PC-9 (cell line): ENCODE measurements at regions not wholly inside any gene's neighbourhood (a gene's known extent, or its start where the extent isn't known, plus 50 kb on each side); places are given as distances from the start of the nearest gene placed in this dataset.

Experiments used
- BruUV-seq: library from RNA; stranded (reverse); fragments of 400-500 nt; replicated peaks from 2 replicates; lab custom pipeline; 2021; lab: Mats Ljungman, UMichigan
- CTCF ChIA-PET: fragments of 300-600 bp; sonication (Branson Sonifier 250); formaldehyde crosslinking; loops from one replicate; lab custom pipeline; 2022; ENCODE audit warnings: antibody characterized with exemption; lab: Charles Lee
- POLR2A ChIA-PET: fragments of 300-600 bp; sonication (Branson Sonifier 250); formaldehyde crosslinking; loops from one replicate; lab custom pipeline; 2022; ENCODE audit warnings: antibody characterized with exemption; ENCODE audit not compliant: unreplicated experiment; lab: Charles Lee
- DNase-seq, 2 experiments: peaks; one replicate each; pipeline versions ENCODE4 v3.0.0 to v3.0.0-alpha.2; 2015 to 2022; ENCODE audit warnings: mixed read lengths in 1 of 2
- H2AFZ ChIP-seq: fragments of 200-600 bp; sonication (generic); 2 replicates; pipeline ENCODE4 v1.8.1; 2017; ENCODE audit warnings: antibody characterized with exemption
- H3F3A ChIP-seq: fragments of 200-600 bp; sonication (generic); 2 replicates; pipeline ENCODE4 v1.8.1; 2017; ENCODE audit warnings: antibody characterized with exemption, mild to moderate bottlenecking, low read depth; ENCODE audit not compliant: insufficient read depth
- H3K27ac ChIP-seq: fragments of 200-600 bp; sonication (generic); 2 replicates; pipeline ENCODE4 v1.6.1; 2016; ENCODE audit warnings: mixed run types
- H3K27me3 ChIP-seq: fragments of 200-600 bp; sonication (generic); 2 replicates; pipeline ENCODE4 v1.6.1; 2016; ENCODE audit warnings: low read depth, mixed run types; ENCODE audit not compliant: insufficient read depth
- H3K36me3 ChIP-seq: fragments of 200-600 bp; sonication (generic); 2 replicates; pipeline ENCODE4 v1.6.1; 2016; ENCODE audit warnings: low read depth, mixed run types
- H3K4me1 ChIP-seq: fragments of 200-600 bp; sonication (generic); replicated peaks from 2 replicates; pipeline ENCODE4 v1.6.1; 2016; ENCODE audit warnings: mixed run types; ENCODE audit not compliant: insufficient read depth
- H3K4me2 ChIP-seq: fragments of 200-600 bp; sonication (generic); 2 replicates; pipeline ENCODE4 v1.6.1; 2017; ENCODE audit warnings: mixed run types
- H3K4me3 ChIP-seq: fragments of 200-600 bp; sonication (generic); 2 replicates; pipeline ENCODE4 v1.6.1; 2016; ENCODE audit warnings: mixed run types
- H3K79me2 ChIP-seq: fragments of 200-600 bp; sonication (generic); 2 replicates; pipeline ENCODE4 v1.6.1; 2017; ENCODE audit warnings: low read depth, mixed run types
- H3K9me2 ChIP-seq: fragments of 200-600 bp; sonication (generic); 2 replicates; pipeline ENCODE4 v1.8.1; 2017; ENCODE audit warnings: mild to moderate bottlenecking; ENCODE audit not compliant: insufficient read depth
- H3K9me3 ChIP-seq: fragments of 200-600 bp; sonication (generic); 2 replicates; pipeline ENCODE4 v1.8.1; 2016; ENCODE audit warnings: low read depth; ENCODE audit not compliant: insufficient read depth
- H4K20me1 ChIP-seq: fragments of 200-600 bp; sonication (generic); 2 replicates; pipeline ENCODE4 v1.8.1; 2017; ENCODE audit not compliant: insufficient read depth
- CTCF ChIP-seq: fragments of 200-600 bp; sonication (generic); conservative IDR thresholded peaks from 2 replicates; pipeline ENCODE4 v1.6.1; 2017; ENCODE audit warnings: mixed run types, antibody characterized with exemption, mild to moderate bottlenecking, moderate library complexity
- EZH2 ChIP-seq: fragments of 200-600 bp; sonication (generic); IDR thresholded peaks from 2 replicates; pipeline ENCODE4 v1.8.0; 2017; ENCODE audit warnings: antibody characterized with exemption, low read depth
- intact Hi-C: fragments of 100-400 bp; cut with micrococcal nuclease; formaldehyde crosslinking; loops from one replicate; pipeline ENCODE4 v1.10.0; 2022; ENCODE audit not compliant: unreplicated experiment

- H3K36me3 ChIP-seq = no peaks in the 10 kb centered on the region
- no TSS peak for BruUV-seq
- peak overlapping the region; percentile 92 for H3K27ac ChIP-seq
- no peaks in the 10 kb centered on the region for H3K27me3 ChIP-seq
- H3K9me3 ChIP-seq = no peaks in the 10 kb centered on the region
- no peak for DNase-seq
- peak overlapping the region; percentile 96 for H3K4me2 ChIP-seq
- ChIA-PET POLR2A (no interaction called here), CTCF (no interaction called here)
- H2AFZ ChIP-seq = peak overlapping the region; percentile 98; the same call in 1 of the 2 replicates
- no peaks in the 10 kb centered on the region for H4K20me1 ChIP-seq
- intact Hi-C loops = loop anchor here (2.0 to 10.0 kb wide), 4 partner anchors 120 to 277 kb away; no protein-coding TSS in a partner anchor
- H3F3A ChIP-seq = peaks cover 28% of the 10 kb centered on the region
- peaks cover 53% of the 10 kb centered on the region for H3K4me1 ChIP-seq
- H3K79me2 ChIP-seq = no peaks in the 10 kb centered on the region
- TF ChIP-seq EZH2 (no peak), CTCF (no peak)
- H3K4me3 ChIP-seq = peak overlapping the region; percentile 68; the same call in 1 of the 2 replicates
- H3K9me2 ChIP-seq = no peaks in the 10 kb centered on the region
Observed at GRCh38 chr15:96052154-96052553, 278.3 kb upstream of the NR2F2 start.

- H3K4me2 ChIP-seq = peak overlapping the region; percentile 96
- no peaks in the 10 kb centered on the region for H3K36me3 ChIP-seq
- H3K79me2 ChIP-seq = no peaks in the 10 kb centered on the region
- BruUV-seq = no TSS peak
- peaks cover 28% of the 10 kb centered on the region for H3F3A ChIP-seq
- H3K4me3 ChIP-seq = peak overlapping the region; percentile 68; the same call in 1 of the 2 replicates
- no peaks in the 10 kb centered on the region for H3K9me2 ChIP-seq
- peaks cover 53% of the 10 kb centered on the region for H3K4me1 ChIP-seq
- H3K27ac ChIP-seq = peak overlapping the region; percentile 92
- H4K20me1 ChIP-seq = no peaks in the 10 kb centered on the region
- DNase-seq = no peak
- no peaks in the 10 kb centered on the region for H3K9me3 ChIP-seq
- no peaks in the 10 kb centered on the region for H3K27me3 ChIP-seq
- CTCF ChIA-PET = interaction anchor here (0.6 kb wide), 1 partner anchor 418 kb away, joined by 11 read pairs; no protein-coding TSS in a partner anchor
- intact Hi-C loops = loop anchor here (1.0 to 10.0 kb wide), 7 partner anchors 120 to 278 kb away; partner anchors contain the start of gene NR2F2
- H2AFZ ChIP-seq = peak overlapping the region; percentile 98
- POLR2A ChIA-PET = no interaction called here
- TF ChIP-seq CTCF = no peak
- TF ChIP-seq EZH2 = no peak
Observed at GRCh38 chr15:96052572-96053030, 277.9 kb upstream of the NR2F2 start.

GRCh38 chr15:96053031-96053780, 277.3 kb upstream of the NR2F2 start:
- Histone ChIP-seq H3K27me3 (no peaks in the 10 kb centered on the region), H3K4me3 (peak overlapping the region; percentile 68), H3K4me1 (peaks cover 53% of the 10 kb centered on the region), H3K4me2 (peak overlapping the region; percentile 96), H3K79me2 (no peaks in the 10 kb centered on the region), H2AFZ (peak overlapping the region; percentile 98), H3K36me3 (no peaks in the 10 kb centered on the region), H3K9me3 (no peaks in the 10 kb centered on the region), H3F3A (peaks cover 28% of the 10 kb centered on the region), H3K27ac (peak overlapping the region; percentile 92), H3K9me2 (no peaks in the 10 kb centered on the region), H4K20me1 (no peaks in the 10 kb centered on the region)
- intact Hi-C loops = loop anchor here (1.0 to 10.0 kb wide), 7 partner anchors 119 to 278 kb away; partner anchors contain the start of gene NR2F2
- BruUV-seq = no TSS peak
- POLR2A ChIA-PET = no interaction called here
- CTCF ChIA-PET = interaction anchor here (0.6 kb wide), 1 partner anchor 418 kb away, joined by 11 read pairs; no protein-coding TSS in a partner anchor
- TF ChIP-seq EZH2 (no peak), CTCF (no peak)
- DNase-seq = peak; percentile 79 to 84
